ENCODE measurements at regions not wholly inside any gene's neighbourhood (a gene's known extent, or its start where the extent isn't known, plus 50 kb on each side); places are given as distances from the start of the nearest gene placed in this dataset.

- H3K27ac ChIP-seq (replicated peaks), result no peak overlapping the region
- H3K27me3 ChIP-seq (ENCODE audit: insufficient read depth, poor library complexity, severe bottlenecking), result no peaks in the 10 kb centered on the region
- no peak for DNase-seq (ENCODE audit: low read depth in 1 of 2, low spot score in 1 of 2)
- no peak for TF ChIP-seq GABPA (IDR thresholded peaks at IDR 0.05; ENCODE audit: low read depth)
- TF ChIP-seq, protein P1, sequence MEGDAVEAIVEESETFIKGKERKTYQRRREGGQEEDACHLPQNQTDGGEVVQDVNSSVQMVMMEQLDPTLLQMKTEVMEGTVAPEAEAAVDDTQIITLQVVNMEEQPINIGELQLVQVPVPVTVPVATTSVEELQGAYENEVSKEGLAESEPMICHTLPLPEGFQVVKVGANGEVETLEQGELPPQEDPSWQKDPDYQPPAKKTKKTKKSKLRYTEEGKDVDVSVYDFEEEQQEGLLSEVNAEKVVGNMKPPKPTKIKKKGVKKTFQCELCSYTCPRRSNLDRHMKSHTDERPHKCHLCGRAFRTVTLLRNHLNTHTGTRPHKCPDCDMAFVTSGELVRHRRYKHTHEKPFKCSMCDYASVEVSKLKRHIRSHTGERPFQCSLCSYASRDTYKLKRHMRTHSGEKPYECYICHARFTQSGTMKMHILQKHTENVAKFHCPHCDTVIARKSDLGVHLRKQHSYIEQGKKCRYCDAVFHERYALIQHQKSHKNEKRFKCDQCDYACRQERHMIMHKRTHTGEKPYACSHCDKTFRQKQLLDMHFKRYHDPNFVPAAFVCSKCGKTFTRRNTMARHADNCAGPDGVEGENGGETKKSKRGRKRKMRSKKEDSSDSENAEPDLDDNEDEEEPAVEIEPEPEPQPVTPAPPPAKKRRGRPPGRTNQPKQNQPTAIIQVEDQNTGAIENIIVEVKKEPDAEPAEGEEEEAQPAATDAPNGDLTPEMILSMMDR (IDR thresholded peaks at IDR 0.05; ENCODE audit: insufficient read depth, low read length), result no peak
- no peak for TF ChIP-seq SPI1 (IDR thresholded peaks at IDR 0.05; ENCODE audit: borderline replicate concordance, low read depth)
- TF ChIP-seq, protein P2, sequence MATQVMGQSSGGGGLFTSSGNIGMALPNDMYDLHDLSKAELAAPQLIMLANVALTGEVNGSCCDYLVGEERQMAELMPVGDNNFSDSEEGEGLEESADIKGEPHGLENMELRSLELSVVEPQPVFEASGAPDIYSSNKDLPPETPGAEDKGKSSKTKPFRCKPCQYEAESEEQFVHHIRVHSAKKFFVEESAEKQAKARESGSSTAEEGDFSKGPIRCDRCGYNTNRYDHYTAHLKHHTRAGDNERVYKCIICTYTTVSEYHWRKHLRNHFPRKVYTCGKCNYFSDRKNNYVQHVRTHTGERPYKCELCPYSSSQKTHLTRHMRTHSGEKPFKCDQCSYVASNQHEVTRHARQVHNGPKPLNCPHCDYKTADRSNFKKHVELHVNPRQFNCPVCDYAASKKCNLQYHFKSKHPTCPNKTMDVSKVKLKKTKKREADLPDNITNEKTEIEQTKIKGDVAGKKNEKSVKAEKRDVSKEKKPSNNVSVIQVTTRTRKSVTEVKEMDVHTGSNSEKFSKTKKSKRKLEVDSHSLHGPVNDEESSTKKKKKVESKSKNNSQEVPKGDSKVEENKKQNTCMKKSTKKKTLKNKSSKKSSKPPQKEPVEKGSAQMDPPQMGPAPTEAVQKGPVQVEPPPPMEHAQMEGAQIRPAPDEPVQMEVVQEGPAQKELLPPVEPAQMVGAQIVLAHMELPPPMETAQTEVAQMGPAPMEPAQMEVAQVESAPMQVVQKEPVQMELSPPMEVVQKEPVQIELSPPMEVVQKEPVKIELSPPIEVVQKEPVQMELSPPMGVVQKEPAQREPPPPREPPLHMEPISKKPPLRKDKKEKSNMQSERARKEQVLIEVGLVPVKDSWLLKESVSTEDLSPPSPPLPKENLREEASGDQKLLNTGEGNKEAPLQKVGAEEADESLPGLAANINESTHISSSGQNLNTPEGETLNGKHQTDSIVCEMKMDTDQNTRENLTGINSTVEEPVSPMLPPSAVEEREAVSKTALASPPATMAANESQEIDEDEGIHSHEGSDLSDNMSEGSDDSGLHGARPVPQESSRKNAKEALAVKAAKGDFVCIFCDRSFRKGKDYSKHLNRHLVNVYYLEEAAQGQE (IDR thresholded peaks at IDR 0.05; ENCODE audit: insufficient replicate concordance, low read depth), result no peak
- TF ChIP-seq POLR2AphosphoS5 (IDR thresholded peaks at IDR 0.05; ENCODE audit: low read depth), result no peak
- H3K4me3 ChIP-seq (replicated peaks; ENCODE audit: insufficient read depth, low read length), result no peak overlapping the region
Observed at GRCh38 chr5:86997516-86997915, 270.2 kb upstream of the RASA1 start.

GRCh38 chr5:86999951-87000350 lies 267.7 kb upstream of the RASA1 start:
- no peak for DNase-seq (ENCODE audit: low read depth in 1 of 2, low spot score in 1 of 2)
- Histone ChIP-seq H3K27me3 (ENCODE audit: insufficient read depth, poor library complexity, severe bottlenecking) (no peaks in the 10 kb centered on the region), H3K27ac (replicated peaks) (no peak overlapping the region), H3K4me3 (replicated peaks; ENCODE audit: insufficient read depth, low read length) (no peak overlapping the region)
- no peak for TF ChIP-seq GABPA (IDR thresholded peaks at IDR 0.05; ENCODE audit: low read depth)
- TF ChIP-seq, protein P2 (IDR thresholded peaks at IDR 0.05; ENCODE audit: insufficient replicate concordance, low read depth), result no peak
- no peak for TF ChIP-seq SPI1 (IDR thresholded peaks at IDR 0.05; ENCODE audit: borderline replicate concordance, low read depth)
- TF ChIP-seq POLR2AphosphoS5 (IDR thresholded peaks at IDR 0.05; ENCODE audit: low read depth), result no peak
- TF ChIP-seq, protein P1 (IDR thresholded peaks at IDR 0.05; ENCODE audit: insufficient read depth, low read length), result no peak

DNA sequence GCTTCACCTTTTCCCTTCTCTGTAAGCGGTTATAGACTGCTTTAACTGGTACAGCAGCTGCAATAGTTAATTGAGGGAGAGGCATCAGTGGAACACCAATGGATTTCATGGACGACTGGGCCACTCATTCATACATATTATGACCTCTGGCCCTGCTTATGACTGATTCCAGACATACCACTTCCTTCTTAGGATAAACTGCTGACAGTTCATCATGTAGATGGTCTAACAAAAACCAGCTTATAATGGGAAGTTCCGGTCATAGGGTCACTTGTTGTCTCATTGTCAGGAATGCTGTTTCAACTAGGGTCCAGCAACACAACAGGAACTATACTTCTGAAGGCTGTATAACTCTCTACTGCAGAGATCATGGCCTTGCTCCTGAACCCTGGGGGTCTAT lies 265.2 kb upstream of the RASA1 start:
- no peak for DNase-seq (ENCODE audit: low read depth in 1 of 2, low spot score in 1 of 2)
- no peak for TF ChIP-seq POLR2AphosphoS5 (IDR thresholded peaks at IDR 0.05; ENCODE audit: low read depth)
- TF ChIP-seq, protein P2 (IDR thresholded peaks at IDR 0.05; ENCODE audit: insufficient replicate concordance, low read depth), result no peak

GRCh38 chr5:87004101-87004500 lies 263.6 kb upstream of the RASA1 start:
- no peak overlapping the region for H3K27ac ChIP-seq (replicated peaks)
- no peak overlapping the region for H3K4me3 ChIP-seq (replicated peaks; ENCODE audit: insufficient read depth, low read length)
- TF ChIP-seq, protein P2 (IDR thresholded peaks at IDR 0.05; ENCODE audit: insufficient replicate concordance, low read depth), result no peak
- TF ChIP-seq, protein P1 (IDR thresholded peaks at IDR 0.05; ENCODE audit: insufficient read depth, low read length), result no peak
- no peak for TF ChIP-seq POLR2AphosphoS5 (IDR thresholded peaks at IDR 0.05; ENCODE audit: low read depth)
- TF ChIP-seq SPI1 (IDR thresholded peaks at IDR 0.05; ENCODE audit: borderline replicate concordance, low read depth), result no peak
- no peak for TF ChIP-seq GABPA (IDR thresholded peaks at IDR 0.05; ENCODE audit: low read depth)
- H3K27me3 ChIP-seq (ENCODE audit: insufficient read depth, poor library complexity, severe bottlenecking), result no peaks in the 10 kb centered on the region
- no peak for DNase-seq (ENCODE audit: low read depth in 1 of 2, low spot score in 1 of 2)

More for the DNA sequence above, 265.2 kb upstream of the RASA1 start:
- Histone ChIP-seq H3K4me3 (replicated peaks; ENCODE audit: insufficient read depth, low read length) (no peak overlapping the region), H3K27ac (replicated peaks) (no peak overlapping the region), H3K27me3 (ENCODE audit: insufficient read depth, poor library complexity, severe bottlenecking) (no peaks in the 10 kb centered on the region)

Measured in HL-60 (cell line).